GM10847 (cell line): ENCODE measurements at regions not wholly inside any gene's neighbourhood (a gene's known extent, or its start where the extent isn't known, plus 50 kb on each side); places are given as distances from the start of the nearest gene placed in this dataset.

Source experiments
- POLR2A ChIP-seq: IDR thresholded peaks from 2 replicates; pipeline ENCODE4 v1.6.1; 2011; ENCODE audit not compliant: insufficient read length; ENCODE audit errors: extremely low read depth

- no peak for TF ChIP-seq POLR2A
Measured at GRCh38 chr17:70599198-70599597, 429.9 kb downstream of the KCNJ2 start.

GRCh38 chr17:70603226-70603625, 433.9 kb downstream of the KCNJ2 start:
- no peak for TF ChIP-seq POLR2A

GRCh38 chr17:70604854-70605253, 435.5 kb downstream of the KCNJ2 start:
- no peak for TF ChIP-seq POLR2A

GRCh38 chr17:70606086-70606485, 436.8 kb downstream of the KCNJ2 start:
- no peak for TF ChIP-seq POLR2A

- no peak for TF ChIP-seq POLR2A
Measured at GRCh38 chr17:70608193-70608592, 438.9 kb downstream of the KCNJ2 start.

- no peak for TF ChIP-seq POLR2A
Measured at GRCh38 chr17:70608957-70609356, 439.6 kb downstream of the KCNJ2 start.

- TF ChIP-seq POLR2A, result no peak
Measured at GRCh38 chr17:70609566-70609965, 440.2 kb downstream of the KCNJ2 start.

- no peak for TF ChIP-seq POLR2A
Measured at GRCh38 chr17:70610161-70610560, 440.8 kb downstream of the KCNJ2 start.

GRCh38 chr17:70613681-70614080, 444.3 kb downstream of the KCNJ2 start:
- no peak for TF ChIP-seq POLR2A

GRCh38 chr17:70615831-70616230, 446.5 kb downstream of the KCNJ2 start:
- no peak for TF ChIP-seq POLR2A

GRCh38 chr17:70618641-70619040, 449.3 kb downstream of the KCNJ2 start:
- no peak for TF ChIP-seq POLR2A

GRCh38 chr17:70621566-70621965, 452.2 kb downstream of the KCNJ2 start:
- no peak for TF ChIP-seq POLR2A

- TF ChIP-seq POLR2A, result no peak
Measured at GRCh38 chr17:70622368-70623260, 453.3 kb downstream of the KCNJ2 start.

- no peak for TF ChIP-seq POLR2A
Measured at GRCh38 chr17:70624211-70624610, 454.9 kb downstream of the KCNJ2 start.

GRCh38 chr17:70629902-70630301, 460.6 kb downstream of the KCNJ2 start:
- no peak for TF ChIP-seq POLR2A

- TF ChIP-seq POLR2A, result no peak
Measured at GRCh38 chr17:70636517-70637133, 467.3 kb downstream of the KCNJ2 start.
